Upper lobe of right lung (tissue), 1 donor: ENCODE measurements at regions not wholly inside any gene's neighbourhood (a gene's known extent, or its start where the extent isn't known, plus 50 kb on each side); places are given as distances from the start of the nearest gene placed in this dataset.

ENCODE experiments used
- ATAC-seq: fragments of 200-7000 bp; cut with Tn5 transposase; one replicate; pipeline ENCODE4 v1.9.1; 2020; ENCODE audit warnings: mild to moderate bottlenecking, moderate library complexity
- DNase-seq: peaks from one replicate; pipeline ENCODE4 v3.0.0-alpha.2; 2020
- H3K27ac ChIP-seq: fragments of 200-600 bp; one replicate; pipeline ENCODE4 v1.8.0; 2022
- H3K27me3 ChIP-seq: fragments of 200-600 bp; one replicate; pipeline ENCODE4 v1.8.0; 2022; ENCODE audit warnings: mild to moderate bottlenecking
- H3K36me3 ChIP-seq: fragments of 200-600 bp; one replicate; pipeline ENCODE4 v1.8.0; 2022
- H3K4me1 ChIP-seq: fragments of 200-600 bp; one replicate; pipeline ENCODE4 v1.8.0; 2022
- H3K4me3 ChIP-seq: fragments of 200-600 bp; one replicate; pipeline ENCODE4 v1.8.0; 2022; ENCODE audit warnings: mild to moderate bottlenecking
- H3K9me3 ChIP-seq: fragments of 200-600 bp; one replicate; pipeline ENCODE4 v1.8.0; 2022
- CTCF ChIP-seq: fragments of 200-600 bp; IDR thresholded peaks from one replicate; pipeline ENCODE4 v1.8.0; 2022; ENCODE audit warnings: antibody characterized with exemption
- intact Hi-C: fragments of 100-400 bp; cut with DNase I; formaldehyde crosslinking; loops from one replicate; pipeline ENCODE4 v1.11.0; 2022
- donor health status: DM: no; HTN: yes; CAD: no; lungs with severe emphysema.

GRCh38 chr3:124207873-124208485, 216.1 kb upstream of the ROPN1 start:
- no peak for ATAC-seq
- TF ChIP-seq CTCF: no peak
- Histone ChIP-seq H3K4me3 (no peak overlapping the region), H3K27me3 (no peaks in the 10 kb centered on the region), H3K9me3 (no peaks in the 10 kb centered on the region), H3K36me3 (no peaks in the 10 kb centered on the region), H3K4me1 (no peaks in the 10 kb centered on the region), H3K27ac (no peak overlapping the region)
- no peak for DNase-seq
- intact Hi-C loops: no loop called here

GRCh38 chr3:124209426-124209825, 217.5 kb upstream of the ROPN1 start:
- Histone ChIP-seq H3K4me1 (no peaks in the 10 kb centered on the region), H3K4me3 (no peak overlapping the region), H3K36me3 (no peaks in the 10 kb centered on the region), H3K27ac (no peak overlapping the region), H3K27me3 (no peaks in the 10 kb centered on the region), H3K9me3 (no peaks in the 10 kb centered on the region)
- intact Hi-C loops: no loop called here
- TF ChIP-seq CTCF: no peak
- ATAC-seq (no peak), DNase-seq (no peak)

GRCh38 chr3:124210899-124211298, 219.0 kb upstream of the ROPN1 start:
- Histone ChIP-seq H3K36me3 (no peaks in the 10 kb centered on the region), H3K27me3 (no peaks in the 10 kb centered on the region), H3K9me3 (no peaks in the 10 kb centered on the region), H3K4me3 (no peak overlapping the region), H3K4me1 (no peaks in the 10 kb centered on the region), H3K27ac (no peak overlapping the region)
- no peak for TF ChIP-seq CTCF
- ATAC-seq: no peak
- DNase-seq: no peak
- intact Hi-C loops: no loop called here

- no peak for TF ChIP-seq CTCF
- intact Hi-C loops: no loop called here
- DNase-seq (no peak), ATAC-seq (no peak)
- Histone ChIP-seq H3K27ac (no peak overlapping the region), H3K27me3 (no peaks in the 10 kb centered on the region), H3K4me1 (no peaks in the 10 kb centered on the region), H3K4me3 (no peak overlapping the region), H3K9me3 (no peaks in the 10 kb centered on the region), H3K36me3 (no peaks in the 10 kb centered on the region)
Measured at GRCh38 chr3:124213641-124214040, 221.7 kb upstream of the ROPN1 start.

- no peak for TF ChIP-seq CTCF
- peak; percentile 79 for ATAC-seq
- no peak for DNase-seq
- Histone ChIP-seq H3K36me3 (no peaks in the 10 kb centered on the region), H3K27me3 (no peaks in the 10 kb centered on the region), H3K4me1 (no peaks in the 10 kb centered on the region), H3K9me3 (no peaks in the 10 kb centered on the region), H3K4me3 (no peak overlapping the region), H3K27ac (no peak overlapping the region)
- intact Hi-C loops: no loop called here
Measured at GRCh38 chr3:124217542-124217941, 225.6 kb upstream of the ROPN1 start.

GRCh38 chr3:124221422-124221821, 229.5 kb upstream of the ROPN1 start:
- Histone ChIP-seq H3K4me1 (no peaks in the 10 kb centered on the region), H3K9me3 (no peaks in the 10 kb centered on the region), H3K36me3 (no peaks in the 10 kb centered on the region), H3K4me3 (no peak overlapping the region), H3K27me3 (no peaks in the 10 kb centered on the region), H3K27ac (no peak overlapping the region)
- DNase-seq (no peak), ATAC-seq (no peak)
- no peak for TF ChIP-seq CTCF
- intact Hi-C loops: no loop called here
